Mesenchymal stem cell (in vitro differentiated cells and primary cell): ENCODE measurements at regions not wholly inside any gene's neighbourhood (a gene's known extent, or its start where the extent isn't known, plus 50 kb on each side); places are given as distances from the start of the nearest gene placed in this dataset.

Experiments
- DNase-seq: peaks from one replicate; pipeline ENCODE4 v3.0.0-alpha.2; 2013
- H2AFZ ChIP-seq: one replicate; pipeline ENCODE4 v1.6.1; 2013; ENCODE audit warnings: low read depth, mild to moderate bottlenecking, control low read depth, inconsistent platforms, low read length, moderate library complexity
- H2AK5ac ChIP-seq: 2 replicates; pipeline ENCODE4 v1.6.1; 2013; ENCODE audit warnings: low read length, moderate library complexity, mild to moderate bottlenecking, inconsistent platforms; ENCODE audit not compliant: severe bottlenecking
- H2BK120ac ChIP-seq: one replicate; pipeline ENCODE4 v1.6.1; 2013; ENCODE audit warnings: low read depth, mild to moderate bottlenecking, inconsistent platforms, low read length, moderate library complexity
- H2BK12ac ChIP-seq, 2 experiments: one replicate each; pipeline ENCODE4 v1.6.1; 2013; ENCODE audit warnings: inconsistent platforms in 2 of 2, low read length in 2 of 2, mild to moderate bottlenecking in 2 of 2, moderate library complexity in 2 of 2, control low read depth in 1 of 2
- H2BK15ac ChIP-seq: one replicate; pipeline ENCODE4 v1.6.1; 2013; ENCODE audit warnings: mild to moderate bottlenecking, low read depth, inconsistent platforms; ENCODE audit not compliant: poor library complexity, severe bottlenecking
- H2BK5ac ChIP-seq: 2 replicates; pipeline ENCODE4 v1.6.1; 2013; ENCODE audit warnings: low read depth, mild to moderate bottlenecking, low read length, control low read depth, inconsistent platforms; ENCODE audit not compliant: poor library complexity, severe bottlenecking
- H3K14ac ChIP-seq, 2 experiments: one replicate each; pipeline ENCODE4 v1.6.1; 2013; ENCODE audit warnings: inconsistent platforms in 2 of 2, low read length in 2 of 2, control low read depth in 1 of 2, mild to moderate bottlenecking in 1 of 2, moderate library complexity in 1 of 2
- H3K18ac ChIP-seq, 2 experiments: one replicate each; pipeline ENCODE4 v1.6.1; 2013; ENCODE audit warnings: inconsistent platforms in 2 of 2, low read length in 2 of 2, control low read depth in 1 of 2, low read depth in 1 of 2, mild to moderate bottlenecking in 1 of 2
- H3K23ac ChIP-seq, 2 experiments: one replicate each; pipeline ENCODE4 v1.6.1; 2013; ENCODE audit warnings: inconsistent platforms in 2 of 2, low read length in 2 of 2, mild to moderate bottlenecking in 2 of 2, moderate library complexity in 2 of 2, control low read depth in 1 of 2
- H3K27ac ChIP-seq: 2 replicates; pipeline ENCODE4 v1.5.1; 2013; ENCODE audit warnings: mild to moderate bottlenecking, moderate library complexity, low read length, control low read depth, inconsistent platforms; ENCODE audit not compliant: poor library complexity, severe bottlenecking
- H3K27me3 ChIP-seq, 2 experiments: 2 replicates each; pipeline versions ENCODE4 v1.6.1 to v1.7.0; 2013; ENCODE audit warnings: low read length in 2 of 2, mild to moderate bottlenecking in 2 of 2, moderate library complexity in 2 of 2, control low read depth in 1 of 2, inconsistent platforms in 1 of 2; ENCODE audit not compliant: control insufficient read depth in 1 of 2, insufficient read depth in 1 of 2
- H3K36me3 ChIP-seq, 2 experiments: 2 replicates each; pipeline versions ENCODE4 v1.6.1 to v1.7.0; 2013; ENCODE audit warnings: low read length in 2 of 2, control low read depth in 1 of 2, inconsistent platforms in 1 of 2, low read depth in 1 of 2, mild to moderate bottlenecking in 1 of 2; ENCODE audit not compliant: insufficient read depth in 2 of 2, control insufficient read depth in 1 of 2
- H3K4ac ChIP-seq, 2 experiments: one replicate each; pipeline ENCODE4 v1.6.1; 2013; ENCODE audit warnings: inconsistent platforms in 2 of 2, low read length in 2 of 2, mild to moderate bottlenecking in 2 of 2, moderate library complexity in 2 of 2, control low read depth in 1 of 2, low read depth in 1 of 2
- H3K4me1 ChIP-seq: 2 replicates; pipeline ENCODE4 v1.6.1; 2013; ENCODE audit warnings: low read depth, low read length, control low read depth; ENCODE audit not compliant: control insufficient read depth, insufficient read depth
- H3K4me2 ChIP-seq: 2 replicates; pipeline ENCODE4 v1.6.1; 2013; ENCODE audit warnings: low read length, mild to moderate bottlenecking, inconsistent platforms; ENCODE audit not compliant: poor library complexity, severe bottlenecking
- H3K4me3 ChIP-seq, 2 experiments: 2 replicates each; pipeline versions ENCODE4 v1.5.1 to v1.7.0; 2013; ENCODE audit warnings: low read length in 2 of 2, mild to moderate bottlenecking in 2 of 2, control low read depth in 1 of 2, low read depth in 1 of 2; ENCODE audit not compliant: insufficient read depth in 1 of 2
- H3K79me1 ChIP-seq: replicated peaks from 2 replicates; pipeline ENCODE4 v1.6.1; 2013; ENCODE audit warnings: mild to moderate bottlenecking, control low read depth, low read length, inconsistent platforms; ENCODE audit not compliant: poor library complexity, severe bottlenecking
- H3K9ac ChIP-seq: 2 replicates; pipeline ENCODE4 v1.7.0; 2013; ENCODE audit warnings: mild to moderate bottlenecking, low read length, moderate library complexity
- H3K9me3 ChIP-seq: 2 replicates; pipeline ENCODE4 v1.7.0; 2013; ENCODE audit warnings: mild to moderate bottlenecking, low read length; ENCODE audit not compliant: control insufficient read depth
- H4K8ac ChIP-seq: one replicate; pipeline ENCODE4 v1.6.1; 2013; ENCODE audit warnings: inconsistent platforms, mild to moderate bottlenecking, low read length, moderate library complexity
- H4K91ac ChIP-seq: one replicate; pipeline ENCODE4 v1.6.1; 2013; ENCODE audit warnings: mild to moderate bottlenecking, low read length, inconsistent platforms
- WGBS: methylation state at CpG from one replicate; pipeline ENCODE4 v1.1.7; 2013; ENCODE audit warnings: mixed read lengths; 5-methylcytosine and 5-hydroxymethylcytosine counted together

DNA sequence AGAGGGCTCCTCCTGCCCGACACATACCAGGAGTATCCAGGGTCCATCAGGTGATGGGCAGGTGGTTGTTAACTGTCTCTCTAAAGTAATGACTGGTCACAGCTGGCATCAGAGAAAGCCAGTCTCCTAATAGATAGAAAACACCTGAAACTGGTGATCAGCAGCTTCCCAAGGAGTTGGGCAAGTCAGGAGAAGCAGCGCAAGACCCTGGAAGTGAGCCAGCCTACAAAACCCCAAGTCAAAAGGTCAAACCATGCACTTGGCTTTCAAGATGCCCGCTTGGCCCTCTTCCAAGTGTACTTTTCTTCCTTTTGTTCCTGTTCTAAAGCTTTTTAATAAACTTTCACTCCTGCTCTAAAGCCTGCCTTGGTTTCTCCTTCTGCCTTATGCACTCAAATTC lies 815.2 kb downstream of the DCDC2C start:
- Histone ChIP-seq H2BK5ac (no peak overlapping the region), H3K27me3 (no peaks in the 10 kb centered on the region), H2AK5ac (no peak overlapping the region), H3K9me3 (peaks cover 22% of the 10 kb centered on the region), H3K23ac (no peak overlapping the region), H3K4me1 (no peaks in the 10 kb centered on the region), H3K18ac (no peak overlapping the region), H3K4ac (no peak overlapping the region), H3K36me3 (no peaks in the 10 kb centered on the region), H4K91ac (no peak overlapping the region), H2BK12ac (no peak overlapping the region), H3K9ac (no peak overlapping the region), H2BK15ac (no peak overlapping the region), H3K4me2 (no peak overlapping the region), H2AFZ (no peak overlapping the region), H2BK120ac (no peak overlapping the region), H3K14ac (no peak overlapping the region), H4K8ac (no peak overlapping the region), H3K27ac (no peak overlapping the region), H3K4me3 (no peak overlapping the region), H3K79me1 (no peaks in the 10 kb centered on the region)
- no peak for DNase-seq
- WGBS, result 83% methylated on average over 3 of the region's 3 CpGs

DNA sequence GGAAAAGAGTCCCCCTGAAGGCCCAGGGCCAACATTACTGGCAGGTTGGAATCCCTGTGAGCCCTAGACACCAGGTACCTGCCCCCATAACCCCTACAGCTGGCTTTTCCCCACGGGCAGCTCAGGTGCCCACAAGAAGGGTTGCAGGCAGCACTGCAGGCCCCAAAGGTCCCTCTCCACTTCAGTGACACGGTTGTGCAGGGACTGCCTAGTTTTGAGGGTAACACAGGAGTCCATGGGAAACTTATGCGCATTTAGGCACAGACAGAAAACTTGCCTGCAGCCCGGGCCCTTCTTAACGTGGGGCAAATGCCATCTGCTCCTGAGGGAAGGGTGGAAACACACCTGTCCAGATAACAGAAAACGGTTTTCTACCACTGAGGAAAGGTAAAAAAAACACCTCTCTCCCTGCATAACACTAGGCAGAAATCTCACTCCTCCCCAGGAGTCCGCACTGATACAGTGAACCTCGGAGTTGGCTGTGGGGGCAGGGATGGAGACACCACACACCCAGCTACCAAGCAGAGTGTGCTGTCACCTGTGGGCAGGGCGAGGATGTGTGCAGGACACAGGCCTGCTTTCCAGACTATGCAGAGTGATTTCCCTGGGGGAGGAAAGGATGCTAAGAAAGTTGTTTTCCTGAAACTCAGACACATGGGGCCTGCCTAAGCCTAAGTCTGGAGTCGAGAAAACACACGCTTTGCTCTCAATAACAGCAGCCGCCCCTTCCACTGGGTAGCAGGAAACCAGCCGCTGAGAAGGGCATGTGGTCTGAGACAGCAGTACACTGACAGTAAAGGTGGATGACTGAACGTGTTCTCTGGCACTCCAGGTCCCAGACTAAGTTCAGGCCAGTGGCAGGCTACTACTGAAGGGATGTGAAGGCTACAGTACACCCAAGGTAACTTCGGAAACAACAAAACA lies 819.4 kb downstream of the DCDC2C start:
- Histone ChIP-seq H3K36me3 (no peaks in the 10 kb centered on the region), H3K27ac (no peak overlapping the region), H3K14ac (no peak overlapping the region), H3K4me3 (no peak overlapping the region), H2AFZ (no peak overlapping the region), H3K4me1 (no peaks in the 10 kb centered on the region), H2BK5ac (no peak overlapping the region), H3K18ac (no peak overlapping the region), H2BK12ac (no peak overlapping the region), H3K9me3 (peaks cover 11% of the 10 kb centered on the region), H2BK15ac (no peak overlapping the region), H2BK120ac (no peak overlapping the region), H4K91ac (no peak overlapping the region), H3K27me3 (no peaks in the 10 kb centered on the region), H3K4ac (no peak overlapping the region), H3K9ac (no peak overlapping the region), H2AK5ac (no peak overlapping the region), H3K23ac (no peak overlapping the region), H4K8ac (no peak overlapping the region), H3K4me2 (no peak overlapping the region), H3K79me1 (no peaks in the 10 kb centered on the region)
- no peak for DNase-seq
- 69% methylated on average over 15 of the region's 15 CpGs for WGBS

DNA sequence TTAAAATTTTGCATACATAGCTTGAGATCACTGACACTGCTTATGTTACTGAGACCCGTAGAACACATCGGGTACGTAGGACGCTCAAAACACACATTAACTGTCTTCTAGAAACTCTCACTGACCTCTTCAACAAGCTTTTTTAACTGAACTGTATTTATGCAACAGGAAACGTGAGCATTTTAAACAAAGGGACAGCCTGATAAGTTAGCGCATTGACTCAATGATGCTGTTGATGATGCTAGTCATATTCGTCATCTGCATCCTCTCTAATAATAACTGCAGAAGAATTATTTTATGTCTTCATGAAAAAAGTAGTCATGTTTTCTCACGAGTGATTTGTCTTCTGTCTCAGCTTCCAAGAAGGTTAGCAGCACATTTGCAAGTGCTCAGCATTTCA lies 824.0 kb downstream of the DCDC2C start:
- Histone ChIP-seq H3K36me3 (no peaks in the 10 kb centered on the region), H3K4me2 (no peak overlapping the region), H3K79me1 (no peaks in the 10 kb centered on the region), H3K9ac (no peak overlapping the region), H4K8ac (no peak overlapping the region), H3K9me3 (peaks cover 4% of the 10 kb centered on the region), H3K27me3 (no peaks in the 10 kb centered on the region), H3K4me1 (no peaks in the 10 kb centered on the region), H3K4me3 (no peak overlapping the region), H2BK120ac (no peak overlapping the region), H3K4ac (no peak overlapping the region), H3K14ac (no peak overlapping the region), H2BK5ac (no peak overlapping the region), H2AFZ (no peak overlapping the region), H2BK12ac (no peak overlapping the region), H3K18ac (no peak overlapping the region), H2AK5ac (no peak overlapping the region), H2BK15ac (no peak overlapping the region), H4K91ac (no peak overlapping the region), H3K27ac (no peak overlapping the region), H3K23ac (no peak overlapping the region)
- 73% methylated on average over 6 of the region's 8 CpGs for WGBS
- DNase-seq, result no peak

DNA sequence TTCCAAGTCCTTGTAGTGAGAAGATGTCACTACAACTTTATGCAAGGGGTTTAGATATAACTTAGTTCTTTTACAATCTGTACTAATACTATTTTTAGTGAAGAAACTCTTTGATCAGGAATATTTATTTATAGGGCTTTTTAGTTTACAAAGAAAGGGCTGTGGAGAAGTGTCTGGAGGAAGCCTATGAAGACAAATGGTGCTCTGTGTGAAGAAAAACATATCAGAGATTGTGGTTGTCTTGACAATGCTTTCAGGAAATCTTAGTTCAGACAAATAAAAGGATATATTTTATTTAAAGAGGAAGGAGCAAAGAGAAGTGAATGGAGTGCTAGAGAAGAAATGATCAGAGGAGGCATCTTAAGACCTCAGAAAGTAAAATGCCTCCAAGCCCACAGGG lies 824.9 kb downstream of the DCDC2C start:
- Histone ChIP-seq H4K91ac (no peak overlapping the region), H3K9me3 (peaks cover 4% of the 10 kb centered on the region), H3K4me2 (no peak overlapping the region), H3K4me1 (no peaks in the 10 kb centered on the region), H3K4me3 (no peak overlapping the region), H2AK5ac (no peak overlapping the region), H2BK15ac (no peak overlapping the region), H3K14ac (no peak overlapping the region), H3K27ac (no peak overlapping the region), H3K18ac (no peak overlapping the region), H3K23ac (no peak overlapping the region), H3K9ac (no peak overlapping the region), H2BK5ac (no peak overlapping the region), H3K27me3 (no peaks in the 10 kb centered on the region), H3K79me1 (no peaks in the 10 kb centered on the region), H4K8ac (no peak overlapping the region), H2AFZ (no peak overlapping the region), H3K4ac (no peak overlapping the region), H3K36me3 (no peaks in the 10 kb centered on the region), H2BK12ac (no peak overlapping the region), H2BK120ac (no peak overlapping the region)
- DNase-seq, result no peak
